SK-N-SH treated with all-trans-retinoic acid at 6 μM for 48 hours (cell line): ENCODE measurements at regions not wholly inside any gene's neighbourhood (a gene's known extent, or its start where the extent isn't known, plus 50 kb on each side); places are given as distances from the start of the nearest gene placed in this dataset.

Source experiments
- ARNTL ChIP-seq: fragments of 450-650 bp; formaldehyde crosslinking; IDR thresholded peaks from 2 replicates; pipeline ENCODE4 v1.5.0; 2020; ENCODE audit warnings: low read depth, mild to moderate bottlenecking, moderate library complexity, borderline replicate concordance
- ISL1 ChIP-seq: fragments of 250-450 bp; sonication (Bioruptor Pico); IDR thresholded peaks from 2 replicates; pipeline ENCODE4 v2.1.2; 2022; ENCODE audit warnings: mild to moderate bottlenecking, moderate library complexity
- PPARA ChIP-seq: fragments of 250-450 bp; sonication (Bioruptor Pico); IDR thresholded peaks from 2 replicates; pipeline ENCODE4 v1.5.0; 2020; ENCODE audit warnings: mild to moderate bottlenecking, borderline replicate concordance
- RARB ChIP-seq: fragments of 250-450 bp; sonication (Bioruptor Pico); IDR thresholded peaks from 2 replicates; pipeline ENCODE4 v1.8.0; 2021; ENCODE audit warnings: mild to moderate bottlenecking, moderate library complexity
- TCF4 ChIP-seq: fragments of 250-450 bp; sonication (Bioruptor Pico); IDR thresholded peaks from 2 replicates; pipeline ENCODE4 v1.8.0; 2021; ENCODE audit warnings: mild to moderate bottlenecking, moderate library complexity, borderline replicate concordance
- ZFP30 ChIP-seq: fragments of 450-650 bp; formaldehyde crosslinking; IDR thresholded peaks from 2 replicates; pipeline ENCODE4 v1.5.0; 2022; ENCODE audit warnings: mild to moderate bottlenecking, moderate library complexity
- ZNF70 ChIP-seq: fragments of 450-650 bp; formaldehyde crosslinking; IDR thresholded peaks from 2 replicates; pipeline ENCODE4 v1.5.0; 2020; ENCODE audit warnings: mild to moderate bottlenecking, moderate library complexity
- ZNF8 ChIP-seq: fragments of 450-650 bp; formaldehyde crosslinking; IDR thresholded peaks from 2 replicates; pipeline ENCODE4 v1.5.0; 2020; ENCODE audit warnings: mild to moderate bottlenecking, moderate library complexity
- TF ChIP-seq, protein P1 (sequence below): fragments of 250-450 bp; sonication (Bioruptor Pico); IDR thresholded peaks from 2 replicates; pipeline ENCODE4 v1.8.0; 2021; ENCODE audit warnings: low read depth, mild to moderate bottlenecking, moderate library complexity, borderline replicate concordance
- TF ChIP-seq, protein P2 (sequence below): fragments of 250-450 bp; sonication (Bioruptor Pico); IDR thresholded peaks from 2 replicates; pipeline ENCODE4 v1.5.1; 2020; ENCODE audit warnings: low read depth, mild to moderate bottlenecking, moderate library complexity

DNA sequence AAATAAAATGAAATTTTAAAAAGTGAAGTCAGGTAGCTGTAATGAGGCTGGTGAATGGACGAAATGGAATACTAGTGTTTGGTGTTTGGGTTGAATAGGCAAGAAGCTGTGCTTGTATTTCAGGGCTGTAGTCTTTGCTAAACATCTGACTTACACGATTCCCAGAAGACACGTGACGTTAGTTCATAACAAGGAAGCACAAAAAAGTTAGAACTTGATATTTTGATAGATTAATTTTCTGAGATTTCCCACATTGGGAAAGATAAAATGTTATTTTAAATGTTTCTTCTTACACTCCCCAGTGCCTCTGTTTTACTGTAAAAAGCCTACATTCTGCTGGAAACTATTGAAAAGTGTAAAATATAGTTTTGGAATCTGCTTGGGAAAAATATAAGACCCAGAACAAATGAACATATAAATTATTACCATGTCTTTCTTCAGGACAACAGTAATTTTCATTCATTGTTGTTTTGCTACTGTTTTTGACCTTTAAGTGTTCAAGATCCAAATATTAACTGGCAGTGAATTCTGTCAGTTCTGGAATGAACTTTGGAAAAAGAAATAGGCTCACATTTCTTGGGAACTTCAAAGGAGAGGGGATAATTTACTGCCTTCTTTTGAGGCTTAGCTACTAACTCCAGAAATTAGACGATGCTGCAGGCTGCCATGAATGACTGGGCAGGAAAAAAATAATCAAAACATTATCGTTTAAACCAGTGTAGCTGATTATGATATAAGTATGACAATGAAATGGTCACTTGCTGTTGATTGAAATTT lies 241.3 kb downstream of the SLITRK6 start:
- TF ChIP-seq, protein P1, sequence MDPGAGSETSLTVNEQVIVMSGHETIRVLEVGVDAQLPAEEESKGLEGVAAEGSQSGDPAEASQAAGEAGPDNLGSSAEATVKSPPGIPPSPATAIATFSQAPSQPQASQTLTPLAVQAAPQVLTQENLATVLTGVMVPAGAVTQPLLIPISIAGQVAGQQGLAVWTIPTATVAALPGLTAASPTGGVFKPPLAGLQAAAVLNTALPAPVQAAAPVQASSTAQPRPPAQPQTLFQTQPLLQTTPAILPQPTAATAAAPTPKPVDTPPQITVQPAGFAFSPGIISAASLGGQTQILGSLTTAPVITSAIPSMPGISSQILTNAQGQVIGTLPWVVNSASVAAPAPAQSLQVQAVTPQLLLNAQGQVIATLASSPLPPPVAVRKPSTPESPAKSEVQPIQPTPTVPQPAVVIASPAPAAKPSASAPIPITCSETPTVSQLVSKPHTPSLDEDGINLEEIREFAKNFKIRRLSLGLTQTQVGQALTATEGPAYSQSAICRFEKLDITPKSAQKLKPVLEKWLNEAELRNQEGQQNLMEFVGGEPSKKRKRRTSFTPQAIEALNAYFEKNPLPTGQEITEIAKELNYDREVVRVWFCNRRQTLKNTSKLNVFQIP (CRISPR knock-in tag), result no peak
- TF ChIP-seq PPARA (CRISPR knock-in tag), result no peak
- no peak for TF ChIP-seq ZNF70
- no peak for TF ChIP-seq ZNF8
- TF ChIP-seq ISL1 (CRISPR knock-in tag), result no peak
- TF ChIP-seq, protein P2, sequence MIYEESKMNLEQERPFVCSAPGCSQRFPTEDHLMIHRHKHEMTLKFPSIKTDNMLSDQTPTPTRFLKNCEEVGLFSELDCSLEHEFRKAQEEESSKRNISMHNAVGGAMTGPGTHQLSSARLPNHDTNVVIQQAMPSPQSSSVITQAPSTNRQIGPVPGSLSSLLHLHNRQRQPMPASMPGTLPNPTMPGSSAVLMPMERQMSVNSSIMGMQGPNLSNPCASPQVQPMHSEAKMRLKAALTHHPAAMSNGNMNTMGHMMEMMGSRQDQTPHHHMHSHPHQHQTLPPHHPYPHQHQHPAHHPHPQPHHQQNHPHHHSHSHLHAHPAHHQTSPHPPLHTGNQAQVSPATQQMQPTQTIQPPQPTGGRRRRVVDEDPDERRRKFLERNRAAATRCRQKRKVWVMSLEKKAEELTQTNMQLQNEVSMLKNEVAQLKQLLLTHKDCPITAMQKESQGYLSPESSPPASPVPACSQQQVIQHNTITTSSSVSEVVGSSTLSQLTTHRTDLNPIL (CRISPR knock-in tag), result no peak
- TF ChIP-seq ZFP30 (CRISPR knock-in tag), result no peak
- TF ChIP-seq TCF4 (CRISPR knock-in tag), result no peak
- TF ChIP-seq ARNTL, result no peak
- TF ChIP-seq RARB (CRISPR knock-in tag), result no peak
